ENCODE measurements at regions not wholly inside any gene's neighbourhood (a gene's known extent, or its start where the extent isn't known, plus 50 kb on each side); places are given as distances from the start of the nearest gene placed in this dataset.

GRCh38 chr2:220669324-220669723 is 902.8 kb downstream of the EPHA4 start:
- no peaks in the 10 kb centered on the region for H3K9me2 ChIP-seq (ENCODE audit: low read depth, low read length)
- TF ChIP-seq EZH2 (IDR thresholded peaks at IDR 0.05; ENCODE audit: borderline replicate concordance, low read length) (no peak), CTCF (IDR thresholded peaks at IDR 0.05; ENCODE audit: low read length) (no peak)
- H3K27me3 ChIP-seq (ENCODE audit: insufficient read depth, low read length), result no peaks in the 10 kb centered on the region
- no peaks in the 10 kb centered on the region for H3K36me3 ChIP-seq (ENCODE audit: insufficient read depth, low read length)
- H3K4me1 ChIP-seq (ENCODE audit: insufficient read depth, low read length, severe bottlenecking), result no peaks in the 10 kb centered on the region
- no peaks in the 10 kb centered on the region for H3K79me2 ChIP-seq (ENCODE audit: insufficient read depth, low read length)
- H3F3A ChIP-seq (ENCODE audit: insufficient read depth, low read length), result no peaks in the 10 kb centered on the region
- H3K9me3 ChIP-seq (ENCODE audit: low read length), result no peaks in the 10 kb centered on the region
- no peak overlapping the region for H3K27ac ChIP-seq (ENCODE audit: low read depth, low read length, poor library complexity, severe bottlenecking)
- no peak overlapping the region for H2AFZ ChIP-seq (ENCODE audit: low read length)
- H3K4me2 ChIP-seq (ENCODE audit: low read length), result no peak overlapping the region
- H3K9ac ChIP-seq (ENCODE audit: low read length), result no peak overlapping the region
- H4K20me1 ChIP-seq (ENCODE audit: insufficient read depth, low read length), result no peaks in the 10 kb centered on the region
- H3K4me3 ChIP-seq (ENCODE audit: low read depth, low read length, poor library complexity, severe bottlenecking), result no peak overlapping the region

- no peak overlapping the region for H3K4me2 ChIP-seq (ENCODE audit: low read length)
- H3K9me3 ChIP-seq (ENCODE audit: low read length), result no peaks in the 10 kb centered on the region
- H3K27ac ChIP-seq (ENCODE audit: low read depth, low read length, poor library complexity, severe bottlenecking), result no peak overlapping the region
- no peaks in the 10 kb centered on the region for H3K4me1 ChIP-seq (ENCODE audit: insufficient read depth, low read length, severe bottlenecking)
- H3K79me2 ChIP-seq (ENCODE audit: insufficient read depth, low read length), result no peaks in the 10 kb centered on the region
- H2AFZ ChIP-seq (ENCODE audit: low read length), result no peak overlapping the region
- H4K20me1 ChIP-seq (ENCODE audit: insufficient read depth, low read length), result no peaks in the 10 kb centered on the region
- H3K9ac ChIP-seq (ENCODE audit: low read length), result no peak overlapping the region
- no peaks in the 10 kb centered on the region for H3K36me3 ChIP-seq (ENCODE audit: insufficient read depth, low read length)
- no peak overlapping the region for H3K4me3 ChIP-seq (ENCODE audit: low read depth, low read length, poor library complexity, severe bottlenecking)
- no peak for TF ChIP-seq EZH2 (IDR thresholded peaks at IDR 0.05; ENCODE audit: borderline replicate concordance, low read length)
- TF ChIP-seq CTCF (IDR thresholded peaks at IDR 0.05; ENCODE audit: low read length), result no peak
- no peaks in the 10 kb centered on the region for H3K27me3 ChIP-seq (ENCODE audit: insufficient read depth, low read length)
- H3F3A ChIP-seq (ENCODE audit: insufficient read depth, low read length), result no peaks in the 10 kb centered on the region
- no peaks in the 10 kb centered on the region for H3K9me2 ChIP-seq (ENCODE audit: low read depth, low read length)
These were observed 901.6 kb downstream of the EPHA4 start for GRCh38 chr2:220670511-220670910.

GRCh38 chr2:220673151-220673874 is 898.8 kb downstream of the EPHA4 start:
- no peaks in the 10 kb centered on the region for H3K27me3 ChIP-seq (ENCODE audit: insufficient read depth, low read length)
- H3K36me3 ChIP-seq (ENCODE audit: insufficient read depth, low read length), result no peaks in the 10 kb centered on the region
- no peaks in the 10 kb centered on the region for H3K9me3 ChIP-seq (ENCODE audit: low read length)
- TF ChIP-seq CTCF (IDR thresholded peaks at IDR 0.05; ENCODE audit: low read length) (no peak), EZH2 (IDR thresholded peaks at IDR 0.05; ENCODE audit: borderline replicate concordance, low read length) (no peak)
- no peaks in the 10 kb centered on the region for H4K20me1 ChIP-seq (ENCODE audit: insufficient read depth, low read length)
- H3K79me2 ChIP-seq (ENCODE audit: insufficient read depth, low read length), result no peaks in the 10 kb centered on the region
- no peak overlapping the region for H3K4me3 ChIP-seq (ENCODE audit: low read depth, low read length, poor library complexity, severe bottlenecking)
- no peaks in the 10 kb centered on the region for H3K4me1 ChIP-seq (ENCODE audit: insufficient read depth, low read length, severe bottlenecking)
- no peak overlapping the region for H3K9ac ChIP-seq (ENCODE audit: low read length)
- H3K9me2 ChIP-seq (ENCODE audit: low read depth, low read length), result no peaks in the 10 kb centered on the region
- H3K27ac ChIP-seq (ENCODE audit: low read depth, low read length, poor library complexity, severe bottlenecking), result no peak overlapping the region
- H3F3A ChIP-seq (ENCODE audit: insufficient read depth, low read length), result no peaks in the 10 kb centered on the region
- H2AFZ ChIP-seq (ENCODE audit: low read length), result no peak overlapping the region
- H3K4me2 ChIP-seq (ENCODE audit: low read length), result no peak overlapping the region

Data from OCI-LY1 (cell line).